T47D (cell line): ENCODE measurements at regions not wholly inside any gene's neighbourhood (a gene's known extent, or its start where the extent isn't known, plus 50 kb on each side); places are given as distances from the start of the nearest gene placed in this dataset.

Experiments used
- DNase-seq, 2 experiments: peaks; one replicate each; pipeline versions ENCODE4 v3.0.0 to v3.0.0-alpha.2; 2011 to 2012; ENCODE audit warnings: low read depth in 1 of 2, low spot score in 1 of 2
- JUND ChIP-seq: IDR thresholded peaks from 2 replicates; pipeline ENCODE4 v1.6.1; 2012; ENCODE audit warnings: low read depth
- in situ Hi-C: cut with HindIII; loops from 2 replicates; pipeline ENCODE4 v1.10.0; 2016; ENCODE audit warnings: low sequenced_read_pairs, low pct_unique_long_range_greater_than_20kb

GRCh38 chr6:168968228-168968627 lies 285.4 kb downstream of the THBS2 start:
- in situ Hi-C loops: no loop called here
- DNase-seq: no peak
- TF ChIP-seq JUND: no peak

- DNase-seq: no peak
- in situ Hi-C loops: no loop called here
Observed at GRCh38 chr6:168967281-168967925, 286.2 kb downstream of the THBS2 start.

DNA sequence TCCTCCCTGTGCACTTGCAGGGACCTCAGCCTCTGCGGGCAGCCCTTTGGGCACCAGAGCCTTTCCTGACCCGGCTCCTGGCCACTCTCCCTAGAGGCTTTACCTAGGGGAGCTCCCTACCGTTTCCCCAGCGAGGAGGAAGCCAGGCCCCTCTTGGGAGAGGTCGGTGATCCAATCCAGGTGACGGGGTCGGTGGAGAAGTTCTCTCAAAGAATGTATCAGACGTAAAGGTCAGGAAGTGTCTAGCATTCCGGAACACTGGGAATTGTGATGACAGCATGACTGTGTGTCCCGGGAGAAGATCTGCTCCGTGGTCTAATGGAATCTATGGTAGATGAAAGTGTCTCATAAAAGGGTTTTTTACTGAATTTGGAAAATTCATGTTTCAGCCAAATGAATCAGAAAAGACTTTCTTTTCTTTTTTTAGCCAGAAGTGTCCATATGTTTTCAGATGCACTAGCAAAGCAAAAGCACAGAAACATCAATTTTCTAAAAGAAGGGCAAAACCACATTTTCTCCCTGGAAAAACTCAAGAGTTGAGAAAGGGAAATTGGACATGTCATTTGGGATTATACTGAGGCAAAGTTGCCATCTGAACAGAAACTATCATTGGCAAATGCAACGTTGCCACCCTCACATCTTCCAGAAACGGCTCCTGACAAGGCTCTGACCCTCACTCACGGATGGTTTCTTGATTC lies 289.4 kb downstream of the THBS2 start:
- in situ Hi-C loops: no loop called here
- DNase-seq: no peak
- no peak for TF ChIP-seq JUND

More at GRCh38 chr6:168967281-168967925, 286.2 kb downstream of the THBS2 start:
- TF ChIP-seq JUND: no peak

DNA sequence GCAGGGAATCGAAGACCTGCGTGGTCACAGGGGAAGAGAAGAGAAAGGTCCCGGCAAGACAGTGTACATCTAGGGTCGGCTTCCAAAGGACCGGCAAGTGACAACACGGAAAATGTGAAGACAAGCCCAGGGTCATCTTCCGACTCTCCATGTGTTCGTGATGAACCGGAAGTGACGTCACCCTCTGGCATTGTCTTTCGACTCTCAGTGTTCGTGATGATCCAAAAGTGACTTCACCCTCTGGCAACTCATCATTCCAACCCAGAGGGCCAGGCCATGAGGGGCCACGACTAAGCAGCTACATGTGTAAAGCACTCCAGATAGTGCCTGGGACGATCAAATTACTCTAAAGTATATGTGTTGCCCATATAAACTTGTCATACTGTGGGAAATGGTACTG lies 290.8 kb downstream of the THBS2 start:
- in situ Hi-C loops: no loop called here
- TF ChIP-seq JUND: no peak
- no peak for DNase-seq

DNA sequence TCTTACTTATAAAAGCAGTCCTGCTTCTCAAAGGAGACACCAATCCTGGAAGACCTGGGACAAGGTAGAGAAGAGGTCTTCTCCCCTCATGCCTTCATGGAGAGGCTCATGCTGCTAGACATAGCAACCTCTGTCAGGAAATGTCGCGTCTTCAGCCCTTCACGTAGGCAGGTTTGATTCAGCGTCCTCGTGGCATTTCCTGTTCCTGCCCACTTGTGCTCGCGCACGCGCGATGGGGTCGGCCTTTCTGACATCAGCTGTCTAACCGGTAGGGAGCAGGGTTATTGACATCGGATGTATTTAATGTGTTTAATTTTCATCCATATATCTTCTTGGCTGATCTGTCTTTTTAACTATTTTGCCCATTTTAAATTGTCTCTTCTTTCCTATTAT lies 292.4 kb downstream of the THBS2 start:
- no peak for TF ChIP-seq JUND
- in situ Hi-C loops: no loop called here
- DNase-seq: no peak

- in situ Hi-C loops: no loop called here
- no peak for TF ChIP-seq JUND
- no peak for DNase-seq
Observed at GRCh38 chr6:168960551-168961263, 292.9 kb downstream of the THBS2 start.

- DNase-seq: no peak
- no peak for TF ChIP-seq JUND
- in situ Hi-C loops: no loop called here
Observed at GRCh38 chr6:168959696-168960095, 293.9 kb downstream of the THBS2 start.

DNA sequence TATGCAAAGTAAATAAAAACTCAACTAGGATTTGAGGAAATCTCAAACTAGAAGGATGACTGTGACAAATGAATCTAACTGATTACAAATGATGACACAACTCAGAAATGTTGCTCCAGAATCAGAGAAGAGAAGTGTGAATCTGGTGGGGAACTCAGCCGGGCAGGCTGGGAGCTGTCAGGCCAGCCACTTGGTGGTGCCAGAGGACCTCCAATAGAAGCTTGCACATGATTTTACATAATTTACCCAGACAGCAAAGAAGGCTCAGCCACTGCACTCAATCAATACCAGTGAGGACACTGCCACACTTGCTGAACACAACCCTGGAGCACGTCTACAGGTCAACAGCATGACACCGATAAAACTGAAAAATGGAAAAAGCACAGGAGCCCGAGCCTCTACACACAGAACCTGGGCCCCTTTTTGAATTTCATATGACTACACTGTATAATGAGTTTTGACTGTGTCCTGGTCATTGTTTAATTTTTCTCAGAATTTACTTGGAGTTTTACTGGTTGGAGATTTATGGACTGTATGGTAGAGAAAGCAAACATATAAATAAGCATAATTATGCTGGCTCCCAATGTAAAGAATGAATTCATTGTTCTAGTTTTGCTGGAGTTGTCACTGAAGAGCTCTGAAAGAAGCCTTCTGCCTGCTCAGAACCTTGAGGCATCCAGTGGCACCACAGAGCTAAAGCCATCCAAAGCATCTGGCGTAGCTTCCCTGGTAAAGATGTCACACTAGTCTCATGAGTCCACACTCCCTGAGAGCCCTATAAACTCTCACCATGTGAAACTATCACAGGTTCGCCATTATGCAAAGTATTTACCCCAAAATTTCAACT lies 296.5 kb downstream of the THBS2 start:
- in situ Hi-C loops: no loop called here
- peak; percentile 55 to 69 for DNase-seq
- TF ChIP-seq JUND: no peak

DNA sequence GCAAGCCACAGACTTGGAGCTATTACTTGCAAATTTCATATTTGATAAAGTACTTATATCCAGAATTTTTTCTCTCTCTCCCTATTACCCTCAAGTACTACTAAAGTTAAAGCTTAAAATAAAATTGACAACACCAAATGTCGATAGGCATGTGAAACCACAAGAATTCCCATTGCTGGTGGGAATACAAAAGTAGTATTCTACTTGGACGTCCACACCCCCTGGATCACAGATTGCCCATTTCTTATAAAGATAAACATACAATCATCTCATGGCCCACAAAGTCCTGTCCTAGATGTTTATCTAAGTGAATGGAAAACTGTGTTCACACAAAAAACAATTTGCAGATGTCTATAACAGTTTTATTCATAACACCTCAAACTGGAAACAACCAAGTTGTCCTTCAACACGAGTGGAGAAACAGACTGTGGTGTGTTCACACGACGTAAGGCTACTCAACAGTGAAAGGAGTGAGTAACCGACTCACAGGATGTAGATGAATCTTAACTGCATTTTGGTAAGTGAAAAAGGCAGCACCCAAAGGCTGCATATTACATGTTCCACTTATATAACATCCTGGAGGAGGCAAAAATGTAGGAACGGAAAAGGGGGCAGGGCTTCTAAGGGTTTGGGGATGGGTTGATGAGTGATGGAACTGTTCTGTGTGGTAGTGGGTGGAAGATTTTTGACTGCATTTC lies 297.4 kb downstream of the THBS2 start:
- DNase-seq: no peak
- in situ Hi-C loops: no loop called here
- TF ChIP-seq JUND: no peak

- TF ChIP-seq JUND: no peak
- DNase-seq: no peak
- in situ Hi-C loops: no loop called here
Observed at GRCh38 chr6:168953461-168953860, 300.2 kb downstream of the THBS2 start.

- no peak for TF ChIP-seq JUND
- DNase-seq: no peak
- in situ Hi-C loops: no loop called here
Observed at GRCh38 chr6:168951217-168951616, 302.4 kb downstream of the THBS2 start.

- in situ Hi-C loops: no loop called here
- DNase-seq: no peak
- TF ChIP-seq JUND: no peak
Observed at GRCh38 chr6:168950858-168951214, 302.8 kb downstream of the THBS2 start.
